Glomerular visceral epithelial cell (primary cell): ENCODE measurements at regions not wholly inside any gene's neighbourhood (a gene's known extent, or its start where the extent isn't known, plus 50 kb on each side); places are given as distances from the start of the nearest gene placed in this dataset.

ENCODE experiments used
- DNase-seq: peaks from one replicate; pipeline ENCODE4 v3.0.0-alpha.2; 2016; ENCODE audit errors: extremely low spot score

DNA sequence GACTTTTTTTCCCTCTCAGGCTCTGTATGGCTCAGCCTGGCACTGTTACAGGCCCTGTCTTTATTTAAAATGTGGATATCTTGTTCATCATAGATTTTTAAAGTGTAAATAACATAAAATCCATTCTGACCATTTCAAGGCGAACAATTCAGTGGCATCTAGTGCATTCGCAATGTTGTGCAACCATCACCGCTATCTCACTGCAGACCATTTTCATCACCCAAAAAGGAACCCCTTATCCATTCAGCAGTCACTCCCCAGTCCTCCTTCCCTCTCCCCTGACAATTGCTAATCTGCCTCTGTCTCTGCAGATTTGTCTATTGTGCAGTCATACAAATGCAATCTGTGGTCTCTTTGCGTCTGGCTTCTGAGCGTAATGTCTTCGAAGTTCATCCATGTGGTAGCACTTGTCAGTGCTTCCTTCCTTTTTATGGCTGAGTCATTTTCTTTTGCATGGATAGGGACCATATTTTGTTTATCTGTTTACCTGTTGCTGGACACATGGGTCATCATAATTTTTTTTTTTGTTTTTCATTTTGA is 148.8 kb upstream of the LHX5 start:
- no peak for DNase-seq

DNA sequence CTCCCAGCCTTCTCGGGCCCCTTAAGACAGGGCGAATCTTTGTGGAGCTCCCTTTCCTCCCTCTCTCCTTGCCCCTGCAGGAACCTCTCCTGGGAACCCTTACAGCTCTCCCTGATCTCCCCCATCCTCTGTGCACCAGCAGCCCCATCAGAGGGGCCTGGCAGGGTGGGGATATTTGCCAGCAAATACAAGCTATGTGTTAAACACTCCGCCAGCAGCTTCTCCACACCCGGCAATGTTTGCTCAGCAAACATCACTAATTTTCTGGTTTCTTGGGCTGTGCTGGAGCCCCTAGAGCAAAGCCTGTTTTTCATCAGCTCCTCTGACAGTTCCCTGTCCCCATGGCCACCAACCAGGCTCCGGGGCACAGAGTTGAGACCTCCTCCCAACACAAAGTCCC is 147.5 kb upstream of the LHX5 start:
- no peak for DNase-seq

DNA sequence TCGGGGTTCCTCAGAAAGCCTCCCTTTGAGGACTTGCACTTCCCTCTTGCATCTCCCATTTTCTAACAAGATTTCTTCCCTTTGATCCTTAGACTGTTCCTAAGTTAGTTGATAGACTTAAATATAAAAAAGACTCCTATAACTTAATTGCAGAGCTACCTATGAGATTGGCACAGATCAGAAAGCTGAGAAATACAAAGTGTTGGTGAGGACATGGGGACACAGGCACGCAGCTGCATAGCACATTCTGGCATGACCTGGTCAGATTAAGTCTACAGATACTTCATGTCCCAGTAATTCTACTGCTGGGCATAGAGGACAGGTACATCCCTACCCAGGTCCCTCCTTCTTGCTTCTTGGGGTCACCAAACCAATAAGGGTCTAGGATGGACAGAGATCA is 141.7 kb upstream of the LHX5 start:
- DNase-seq = no peak

DNA sequence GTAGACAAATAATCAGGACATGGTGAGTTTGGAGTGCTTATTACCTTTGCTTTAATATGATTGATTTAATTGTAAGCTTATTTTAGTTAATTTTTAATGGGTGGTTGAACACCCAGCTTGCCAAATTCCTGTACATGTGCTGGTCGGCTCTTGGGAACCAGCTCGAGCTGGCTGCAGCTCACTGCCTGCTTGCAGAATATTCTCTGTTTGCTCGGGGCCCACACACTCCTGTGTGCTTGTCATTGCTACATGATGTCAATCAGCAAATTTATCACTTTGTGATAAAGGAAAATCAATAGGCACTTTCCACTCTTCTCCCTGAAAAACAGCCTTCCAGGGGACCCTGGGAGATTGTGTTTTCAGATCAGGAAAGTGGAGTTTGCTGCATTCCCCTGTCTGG is 141.1 kb upstream of the LHX5 start:
- DNase-seq = no peak

- DNase-seq = no peak
Observed at GRCh38 chr12:113612076-113612728, 140.5 kb upstream of the LHX5 start.

GRCh38 chr12:113611652-113612051 is 140.0 kb upstream of the LHX5 start:
- no peak for DNase-seq

- no peak for DNase-seq
Observed at GRCh38 chr12:113610698-113611097, 139.0 kb upstream of the LHX5 start.

GRCh38 chr12:113609692-113610469 is 138.2 kb upstream of the LHX5 start:
- no peak for DNase-seq

GRCh38 chr12:113604666-113605065 is 133.0 kb upstream of the LHX5 start:
- no peak for DNase-seq

GRCh38 chr12:113601656-113602263 is 130.1 kb upstream of the LHX5 start:
- DNase-seq = peak; percentile 1

GRCh38 chr12:113598815-113599406 is 127.2 kb upstream of the LHX5 start:
- no peak for DNase-seq

- DNase-seq = no peak
Observed at GRCh38 chr12:113594967-113595366, 123.3 kb upstream of the LHX5 start.

DNA sequence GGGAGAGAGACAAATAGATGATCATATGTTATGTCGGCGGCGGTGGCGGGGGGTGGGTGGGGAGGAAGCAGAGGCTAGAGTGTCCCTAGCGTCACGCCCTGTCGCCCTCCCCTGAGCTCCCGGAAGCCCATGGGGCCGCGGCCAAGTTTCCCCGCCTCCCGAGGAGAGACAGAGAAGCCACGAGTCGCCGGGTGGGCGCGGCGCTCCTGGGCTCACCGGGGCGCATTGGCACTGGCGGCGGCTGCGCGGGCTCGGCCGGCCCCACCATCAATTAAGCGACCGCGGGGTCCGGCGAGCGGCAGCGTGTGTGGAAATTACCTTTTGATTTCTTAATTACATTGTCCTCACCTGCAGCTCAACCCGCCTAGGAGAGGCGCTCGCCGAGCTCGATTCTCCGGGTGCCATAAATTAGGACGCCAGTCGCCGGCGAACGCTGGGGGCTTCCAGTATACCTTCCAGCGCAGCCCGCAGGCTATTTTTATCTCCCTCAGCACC is 119.9 kb upstream of the LHX5 start:
- no peak for DNase-seq

- DNase-seq = no peak
Observed at GRCh38 chr12:113589437-113589836, 117.8 kb upstream of the LHX5 start.

DNA sequence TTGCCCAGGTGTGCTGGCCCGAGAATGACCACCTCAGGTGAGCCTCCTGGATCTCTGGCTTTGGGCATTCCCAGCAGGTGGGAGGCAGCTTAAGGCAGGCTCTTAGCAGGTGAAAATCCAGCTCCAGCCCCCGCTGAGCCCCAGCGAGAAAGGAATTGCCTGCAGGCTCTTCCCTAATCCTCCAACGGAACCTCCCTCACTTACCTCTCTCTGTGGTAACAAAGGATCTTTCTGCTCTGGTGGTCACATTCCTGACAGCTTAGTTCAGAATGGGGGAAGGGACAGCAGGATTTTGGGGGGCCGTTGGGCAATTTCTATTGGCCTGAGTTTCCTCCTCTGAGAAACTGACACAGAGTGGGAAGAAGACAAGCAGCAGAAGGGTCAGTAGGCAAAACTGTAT is 116.0 kb upstream of the LHX5 start:
- DNase-seq = no peak

GRCh38 chr12:113586461-113586860 is 114.8 kb upstream of the LHX5 start:
- no peak for DNase-seq

DNA sequence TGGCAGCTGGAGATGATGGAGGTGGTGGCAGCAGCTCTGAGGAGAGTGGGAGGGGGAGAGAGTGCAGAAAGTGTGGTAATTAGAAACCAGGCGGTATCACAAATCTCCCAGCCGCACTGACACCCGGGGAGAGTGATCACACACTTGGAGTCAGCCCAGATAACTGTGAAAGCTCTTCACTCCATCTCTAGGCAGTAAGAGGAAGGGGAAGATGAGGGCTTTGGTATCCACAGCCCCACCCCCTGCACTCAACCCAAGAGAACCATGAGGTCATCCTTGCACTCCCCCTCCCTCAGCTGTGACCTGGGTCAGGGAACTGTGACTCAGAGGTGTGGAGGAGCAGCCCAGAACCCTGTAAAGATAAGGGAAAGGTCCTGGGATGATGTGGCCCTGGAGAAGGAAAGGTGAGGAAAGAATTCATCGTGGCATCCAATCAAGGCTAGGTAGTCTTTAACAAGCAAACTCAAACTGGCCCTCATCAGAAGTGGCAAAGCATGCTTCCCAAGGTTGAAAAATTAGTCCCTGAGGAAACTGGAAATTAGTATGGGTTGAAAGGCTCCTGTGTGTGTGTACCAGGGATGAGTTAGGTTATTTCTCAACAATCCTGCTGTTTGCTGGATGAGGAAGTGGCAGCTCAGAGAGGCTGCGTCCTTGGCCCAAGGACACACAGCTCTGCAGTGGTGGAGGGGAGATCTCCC is 111.0 kb upstream of the LHX5 start:
- no peak for DNase-seq

DNA sequence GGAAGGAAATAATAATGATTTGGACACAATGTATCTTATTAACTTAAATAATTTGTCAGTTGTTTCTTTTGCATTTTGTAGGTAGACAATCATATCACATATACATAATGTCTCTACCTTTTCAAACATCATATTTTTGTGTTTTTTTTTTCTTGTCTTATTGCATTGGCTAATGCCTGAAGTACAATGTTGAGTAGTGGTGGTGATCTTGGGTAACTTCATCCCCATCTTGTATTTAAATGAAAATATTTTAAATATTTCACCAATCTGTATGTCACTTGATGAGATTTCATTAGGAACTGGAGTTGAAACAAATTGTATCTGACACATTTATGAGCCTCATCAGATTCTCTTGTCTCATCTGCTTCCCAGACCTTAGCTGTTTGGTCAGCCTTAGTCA is 109.7 kb upstream of the LHX5 start:
- no peak for DNase-seq

- no peak for DNase-seq
Observed at GRCh38 chr12:113580437-113580836, 108.8 kb upstream of the LHX5 start.

DNA sequence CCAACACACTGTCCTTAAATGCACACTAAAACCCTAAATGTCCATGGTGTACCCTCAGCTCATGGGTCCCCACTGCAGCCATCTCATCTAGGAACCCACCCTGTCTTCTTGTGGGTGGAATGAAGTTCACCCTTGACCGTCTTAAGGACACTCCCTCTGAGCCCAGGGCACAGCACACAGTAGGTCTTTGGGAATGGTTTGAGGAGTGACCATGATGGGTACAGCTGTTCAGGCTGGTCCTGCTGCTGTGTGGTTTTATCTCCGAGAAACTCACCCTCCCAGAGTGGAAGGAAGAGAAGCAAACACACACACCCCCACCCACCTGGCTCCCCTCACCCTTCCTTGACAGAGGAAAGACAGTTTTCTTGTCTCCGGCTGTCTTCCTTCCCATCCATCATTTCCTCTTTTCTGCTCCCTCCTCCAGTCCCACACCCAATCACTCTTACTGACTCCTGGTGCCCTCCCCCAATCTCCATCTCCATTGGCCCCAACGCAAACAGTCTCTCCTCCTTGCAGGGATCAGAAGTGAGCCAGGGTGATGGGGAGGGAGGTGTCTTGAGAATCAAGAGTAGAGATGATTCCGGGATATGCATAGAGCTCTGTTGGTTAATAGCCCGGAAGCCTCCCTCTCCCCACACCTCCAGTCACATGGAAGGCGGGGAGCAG is 105.9 kb upstream of the LHX5 start:
- no peak for DNase-seq

- DNase-seq = no peak
Observed at GRCh38 chr12:113575386-113575785, 103.7 kb upstream of the LHX5 start.
